GM23338 (cell line): ENCODE measurements at regions not wholly inside any gene's neighbourhood (a gene's known extent, or its start where the extent isn't known, plus 50 kb on each side); places are given as distances from the start of the nearest gene placed in this dataset.
A peak's percentile ranks its signal among the peaks of the same experiment; 100 is the strongest.
"Not testable (repeated sequence)": the region's sequence is repeated elsewhere in the genome, so short reads cannot be mapped to it uniquely, and the experiment has no call there.

Experiments used
- ATAC-seq: fragments of 200-7000 bp; cut with Tn5 transposase; 3 replicates; pipeline ENCODE4 v1.9.1; 2020
- DNase-seq: peaks from one replicate; pipeline ENCODE4 v3.0.0-alpha.2; 2015; ENCODE audit warnings: low spot score
- H2AFZ ChIP-seq: fragments of 200-600 bp; sonication (generic); 2 replicates; pipeline ENCODE4 v1.8.0; 2016; ENCODE audit warnings: antibody characterized with exemption, mild to moderate bottlenecking, moderate library complexity
- H3F3A ChIP-seq: fragments of 200-600 bp; sonication (generic); replicated peaks from 2 replicates; pipeline ENCODE4 v1.8.0; 2017; ENCODE audit warnings: antibody characterized with exemption, mixed run types, low read depth
- H3K27ac ChIP-seq: fragments of 200-600 bp; sonication (generic); 2 replicates; pipeline ENCODE4 v1.6.1; 2016; ENCODE audit warnings: low read depth
- H3K27me3 ChIP-seq: fragments of 200-600 bp; sonication (generic); 2 replicates; pipeline ENCODE4 v1.8.0; 2016; ENCODE audit warnings: mild to moderate bottlenecking, mixed run types, moderate library complexity; ENCODE audit not compliant: insufficient read depth
- H3K36me3 ChIP-seq: fragments of 200-600 bp; sonication (generic); 2 replicates; pipeline ENCODE4 v1.8.0; 2016; ENCODE audit warnings: mild to moderate bottlenecking; ENCODE audit not compliant: insufficient read depth
- H3K4me1 ChIP-seq: fragments of 200-600 bp; sonication (generic); 2 replicates; pipeline ENCODE4 v1.8.0; 2016; ENCODE audit warnings: mild to moderate bottlenecking, moderate library complexity; ENCODE audit not compliant: insufficient read depth
- H3K4me2 ChIP-seq: fragments of 200-600 bp; sonication (generic); 2 replicates; pipeline ENCODE4 v1.7.1; 2017; ENCODE audit warnings: mixed run types
- H3K4me3 ChIP-seq: fragments of 200-600 bp; sonication (generic); 2 replicates; pipeline ENCODE4 v1.6.1; 2016; ENCODE audit warnings: mixed run types
- H3K79me2 ChIP-seq: fragments of 200-600 bp; sonication (generic); replicated peaks from 2 replicates; pipeline ENCODE4 v1.8.0; 2017; ENCODE audit warnings: mild to moderate bottlenecking; ENCODE audit not compliant: insufficient read depth
- H3K9me2 ChIP-seq: fragments of 200-600 bp; sonication (generic); 2 replicates; pipeline ENCODE4 v1.8.0; 2017; ENCODE audit not compliant: insufficient read depth
- H4K20me1 ChIP-seq: fragments of 200-600 bp; sonication (generic); replicated peaks from 2 replicates; pipeline ENCODE4 v1.8.0; 2017; ENCODE audit warnings: mild to moderate bottlenecking; ENCODE audit not compliant: insufficient read depth
- H3K27ac Mint-ChIP-seq: 2 replicates; pipeline ENCODE4 v1.8.0; 2020; ENCODE audit warnings: inconsistent platforms, mild to moderate bottlenecking, moderate library complexity, mixed read lengths
- H3K27me3 Mint-ChIP-seq: 3 replicates; pipeline ENCODE4 v1.8.0; 2022; ENCODE audit warnings: low read depth, mild to moderate bottlenecking, moderate library complexity, mixed read lengths, inconsistent platforms; ENCODE audit not compliant: insufficient read depth, poor library complexity
- H3K36me3 Mint-ChIP-seq: 3 replicates; pipeline ENCODE4 v1.8.0; 2021; ENCODE audit warnings: low read depth, mild to moderate bottlenecking, inconsistent platforms, moderate library complexity, mixed read lengths
- H3K4me1 Mint-ChIP-seq: 3 replicates; pipeline ENCODE4 v1.8.0; 2020; ENCODE audit warnings: mild to moderate bottlenecking, inconsistent platforms, mixed read lengths
- H3K4me3 Mint-ChIP-seq: 3 replicates; pipeline ENCODE4 v1.8.0; 2021; ENCODE audit warnings: moderate library complexity, mild to moderate bottlenecking, inconsistent platforms, mixed read lengths
- H3K9me3 Mint-ChIP-seq: 3 replicates; pipeline ENCODE4 v1.8.0; 2020; ENCODE audit warnings: moderate library complexity, mild to moderate bottlenecking, inconsistent platforms, mixed read lengths
- EZH2 ChIP-seq: fragments of 200-600 bp; sonication (generic); IDR thresholded peaks from one replicate; pipeline ENCODE4 v1.8.0; 2017; ENCODE audit warnings: antibody characterized with exemption, mild to moderate bottlenecking, low read depth; ENCODE audit not compliant: unreplicated experiment
- EZH2phosphoT487 ChIP-seq: fragments of 200-600 bp; sonication (generic); IDR thresholded peaks from one replicate; pipeline ENCODE4 v1.8.1; 2018; ENCODE audit warnings: antibody characterized with exemption; ENCODE audit not compliant: unreplicated experiment
- JUNB ChIP-seq: IDR thresholded peaks from one replicate; pipeline ENCODE4 v1.6.1; 2016; ENCODE audit warnings: antibody characterized with exemption; ENCODE audit not compliant: unreplicated experiment
- POLR2AphosphoS5 ChIP-seq: IDR thresholded peaks from 2 replicates; pipeline ENCODE4 v1.6.1; 2016; ENCODE audit warnings: antibody characterized with exemption, low read depth
- STAT1 ChIP-seq: IDR thresholded peaks from one replicate; pipeline ENCODE4 v1.6.1; 2016; ENCODE audit warnings: antibody characterized with exemption; ENCODE audit not compliant: unreplicated experiment
- ZNF114 ChIP-seq: fragments of 250-450 bp; sonication (Bioruptor Pico); IDR thresholded peaks from 2 replicates; pipeline ENCODE4 v1.5.0; 2020; ENCODE audit warnings: mild to moderate bottlenecking, moderate library complexity
- TF ChIP-seq, protein P1 (sequence below): IDR thresholded peaks from 2 replicates; pipeline ENCODE4 v1.6.1; 2016; ENCODE audit warnings: antibody characterized with exemption
- TF ChIP-seq, protein P2 (sequence below): IDR thresholded peaks from one replicate; pipeline ENCODE4 v1.6.1; 2018; ENCODE audit warnings: antibody characterized with exemption; ENCODE audit not compliant: unreplicated experiment

DNA sequence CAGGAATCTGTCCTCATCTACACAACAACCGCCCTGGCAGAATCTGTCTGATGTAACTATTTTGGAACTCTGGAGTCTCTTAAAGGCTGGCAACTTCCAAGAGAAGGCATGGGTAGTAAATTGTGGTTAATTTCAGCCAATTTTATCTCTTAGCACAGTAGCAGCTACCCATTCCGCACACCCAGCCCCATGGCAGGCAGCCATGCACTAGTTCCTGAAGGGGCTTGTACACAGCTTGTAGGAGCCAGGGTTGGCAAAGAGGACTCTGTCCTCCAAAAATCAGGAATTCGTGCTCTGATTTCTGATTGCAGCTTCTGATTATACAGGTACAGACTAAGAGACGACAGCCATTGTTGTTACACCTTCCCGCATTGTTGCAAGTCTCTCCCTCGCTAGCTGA is 155.9 kb downstream of the RNF144B start:
- H3K9me3 Mint-ChIP-seq, result peaks cover 10% of the 10 kb centered on the region; the same call in 2 of the 3 replicates
- H3K4me3 Mint-ChIP-seq, result no peak overlapping the region
- no peaks in the 10 kb centered on the region for H3F3A ChIP-seq
- ATAC-seq, result no peak
- H3K36me3 Mint-ChIP-seq, result no peaks in the 10 kb centered on the region; the same call in 2 of the 3 replicates
- no peak for DNase-seq
- no peak for TF ChIP-seq ZNF114 (CRISPR knock-in tag)
- TF ChIP-seq, protein P1, sequence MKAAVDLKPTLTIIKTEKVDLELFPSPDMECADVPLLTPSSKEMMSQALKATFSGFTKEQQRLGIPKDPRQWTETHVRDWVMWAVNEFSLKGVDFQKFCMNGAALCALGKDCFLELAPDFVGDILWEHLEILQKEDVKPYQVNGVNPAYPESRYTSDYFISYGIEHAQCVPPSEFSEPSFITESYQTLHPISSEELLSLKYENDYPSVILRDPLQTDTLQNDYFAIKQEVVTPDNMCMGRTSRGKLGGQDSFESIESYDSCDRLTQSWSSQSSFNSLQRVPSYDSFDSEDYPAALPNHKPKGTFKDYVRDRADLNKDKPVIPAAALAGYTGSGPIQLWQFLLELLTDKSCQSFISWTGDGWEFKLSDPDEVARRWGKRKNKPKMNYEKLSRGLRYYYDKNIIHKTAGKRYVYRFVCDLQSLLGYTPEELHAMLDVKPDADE, result no peak
- TF ChIP-seq JUNB, result no peak
- no peak for TF ChIP-seq EZH2
- H3K9me2 ChIP-seq, result 0 out of 2 replicates have a peak, but pooled peaks cover 6% of the 10 kb centered on the region
- no peaks in the 10 kb centered on the region for H3K4me1 Mint-ChIP-seq
- H3K27me3 ChIP-seq, result no peaks in the 10 kb centered on the region
- no peak overlapping the region for H3K27ac ChIP-seq
- H3K4me1 ChIP-seq, result no peaks in the 10 kb centered on the region
- peaks cover 4% of the 10 kb centered on the region for H3K27me3 Mint-ChIP-seq
- no peak overlapping the region for H3K4me3 ChIP-seq
- no peak overlapping the region for H3K27ac Mint-ChIP-seq
- H3K36me3 ChIP-seq, result no peaks in the 10 kb centered on the region
- H2AFZ ChIP-seq, result 0 out of 2 replicates have a peak overlapping the region, but pooled peaks have one; percentile 59
- H3K4me2 ChIP-seq, result no peak overlapping the region
- no peaks in the 10 kb centered on the region for H3K79me2 ChIP-seq
- no peaks in the 10 kb centered on the region for H4K20me1 ChIP-seq

DNA sequence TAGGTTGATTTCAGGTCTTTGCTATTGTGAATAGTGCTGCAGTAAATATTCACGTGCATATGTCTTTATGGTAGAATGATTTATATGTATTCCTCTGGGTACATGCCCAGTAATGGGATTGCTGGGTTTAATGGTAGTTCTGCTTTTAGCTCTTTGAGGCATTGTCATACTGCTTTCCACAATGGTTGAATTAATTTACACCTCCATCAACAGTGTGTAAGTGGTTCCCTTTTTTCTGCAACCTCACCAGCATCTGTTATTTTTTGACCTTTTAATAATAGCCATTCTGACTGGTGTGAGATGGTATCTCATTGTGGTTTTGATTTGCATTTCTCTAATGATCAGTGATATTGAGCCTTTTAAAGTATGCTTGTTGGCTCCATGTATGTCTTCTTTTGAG is 158.0 kb downstream of the RNF144B start:
- not testable (repeated sequence) for H4K20me1 ChIP-seq, H3K36me3 ChIP-seq, H3K9me3 Mint-ChIP-seq, H3K27ac Mint-ChIP-seq, H3K4me3 Mint-ChIP-seq, H3K79me2 ChIP-seq, H3K27me3 Mint-ChIP-seq, H3K27me3 ChIP-seq, ATAC-seq, H3K4me3 ChIP-seq, H3K4me1 Mint-ChIP-seq, H3K36me3 Mint-ChIP-seq, H3F3A ChIP-seq, H3K9me2 ChIP-seq, H3K4me1 ChIP-seq, H3K4me2 ChIP-seq, H3K27ac ChIP-seq, DNase-seq
- 0 out of 2 replicates have a peak overlapping the region, but pooled peaks have one; percentile 4 for H2AFZ ChIP-seq

DNA sequence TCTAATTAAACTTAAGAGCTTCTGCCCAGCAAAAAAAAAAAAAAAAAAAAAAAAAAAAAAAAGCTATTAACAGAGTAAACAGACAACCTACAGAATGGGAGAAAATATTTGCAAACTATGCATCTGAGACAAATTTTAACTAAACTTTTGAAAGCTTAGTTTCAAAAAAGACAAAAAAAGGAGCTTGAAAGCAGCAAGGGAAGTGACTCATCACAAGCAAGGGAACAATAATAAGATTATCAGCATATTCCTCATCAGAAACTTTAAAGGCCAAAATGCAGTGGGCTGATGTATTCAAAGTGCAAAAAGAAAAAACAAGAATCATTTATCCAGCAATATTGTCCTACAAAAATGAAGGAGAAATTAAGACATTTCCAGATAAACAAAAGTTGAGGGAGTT is 158.6 kb downstream of the RNF144B start:
- no peak overlapping the region for H3K27ac Mint-ChIP-seq
- no peaks in the 10 kb centered on the region for H3F3A ChIP-seq
- ATAC-seq, result no peak
- no peaks in the 10 kb centered on the region for H3K27me3 ChIP-seq
- no peak overlapping the region for H2AFZ ChIP-seq
- H3K36me3 Mint-ChIP-seq, result no peaks in the 10 kb centered on the region; the same call in 2 of the 3 replicates
- H3K27me3 Mint-ChIP-seq, result peaks cover 4% of the 10 kb centered on the region
- no peak overlapping the region for H3K27ac ChIP-seq
- no peaks in the 10 kb centered on the region for H4K20me1 ChIP-seq
- H3K4me2 ChIP-seq, result no peak overlapping the region
- no peaks in the 10 kb centered on the region for H3K36me3 ChIP-seq
- peaks cover 10% of the 10 kb centered on the region; the same call in 2 of the 3 replicates for H3K9me3 Mint-ChIP-seq
- no peaks in the 10 kb centered on the region for H3K9me2 ChIP-seq
- no peak overlapping the region for H3K4me3 Mint-ChIP-seq
- H3K79me2 ChIP-seq, result no peaks in the 10 kb centered on the region
- no peaks in the 10 kb centered on the region for H3K4me1 Mint-ChIP-seq
- no peak overlapping the region for H3K4me3 ChIP-seq
- no peaks in the 10 kb centered on the region for H3K4me1 ChIP-seq
- DNase-seq, result no peak
- TF ChIP-seq EZH2phosphoT487 (no peak), STAT1 (no peak), JUNB (no peak), ZNF114 (CRISPR knock-in tag) (no peak), POLR2AphosphoS5 (no peak)
- TF ChIP-seq, protein P2, sequence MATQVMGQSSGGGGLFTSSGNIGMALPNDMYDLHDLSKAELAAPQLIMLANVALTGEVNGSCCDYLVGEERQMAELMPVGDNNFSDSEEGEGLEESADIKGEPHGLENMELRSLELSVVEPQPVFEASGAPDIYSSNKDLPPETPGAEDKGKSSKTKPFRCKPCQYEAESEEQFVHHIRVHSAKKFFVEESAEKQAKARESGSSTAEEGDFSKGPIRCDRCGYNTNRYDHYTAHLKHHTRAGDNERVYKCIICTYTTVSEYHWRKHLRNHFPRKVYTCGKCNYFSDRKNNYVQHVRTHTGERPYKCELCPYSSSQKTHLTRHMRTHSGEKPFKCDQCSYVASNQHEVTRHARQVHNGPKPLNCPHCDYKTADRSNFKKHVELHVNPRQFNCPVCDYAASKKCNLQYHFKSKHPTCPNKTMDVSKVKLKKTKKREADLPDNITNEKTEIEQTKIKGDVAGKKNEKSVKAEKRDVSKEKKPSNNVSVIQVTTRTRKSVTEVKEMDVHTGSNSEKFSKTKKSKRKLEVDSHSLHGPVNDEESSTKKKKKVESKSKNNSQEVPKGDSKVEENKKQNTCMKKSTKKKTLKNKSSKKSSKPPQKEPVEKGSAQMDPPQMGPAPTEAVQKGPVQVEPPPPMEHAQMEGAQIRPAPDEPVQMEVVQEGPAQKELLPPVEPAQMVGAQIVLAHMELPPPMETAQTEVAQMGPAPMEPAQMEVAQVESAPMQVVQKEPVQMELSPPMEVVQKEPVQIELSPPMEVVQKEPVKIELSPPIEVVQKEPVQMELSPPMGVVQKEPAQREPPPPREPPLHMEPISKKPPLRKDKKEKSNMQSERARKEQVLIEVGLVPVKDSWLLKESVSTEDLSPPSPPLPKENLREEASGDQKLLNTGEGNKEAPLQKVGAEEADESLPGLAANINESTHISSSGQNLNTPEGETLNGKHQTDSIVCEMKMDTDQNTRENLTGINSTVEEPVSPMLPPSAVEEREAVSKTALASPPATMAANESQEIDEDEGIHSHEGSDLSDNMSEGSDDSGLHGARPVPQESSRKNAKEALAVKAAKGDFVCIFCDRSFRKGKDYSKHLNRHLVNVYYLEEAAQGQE, result no peak
